GM19467 (cell line): ENCODE measurements at regions not wholly inside any gene's neighbourhood (a gene's known extent, or its start where the extent isn't known, plus 50 kb on each side); places are given as distances from the start of the nearest gene placed in this dataset.
"Not testable (repeated sequence)": the region's sequence is repeated elsewhere in the genome, so short reads cannot be mapped to it uniquely, and the experiment has no call there.

ENCODE experiments used
- ATAC-seq: cut with Tn5 transposase; IDR thresholded peaks from one replicate; pipeline ENCODE4 v1.9.1; 2021; ENCODE audit warnings: mild to moderate bottlenecking, moderate library complexity; ENCODE audit not compliant: unreplicated experiment

DNA sequence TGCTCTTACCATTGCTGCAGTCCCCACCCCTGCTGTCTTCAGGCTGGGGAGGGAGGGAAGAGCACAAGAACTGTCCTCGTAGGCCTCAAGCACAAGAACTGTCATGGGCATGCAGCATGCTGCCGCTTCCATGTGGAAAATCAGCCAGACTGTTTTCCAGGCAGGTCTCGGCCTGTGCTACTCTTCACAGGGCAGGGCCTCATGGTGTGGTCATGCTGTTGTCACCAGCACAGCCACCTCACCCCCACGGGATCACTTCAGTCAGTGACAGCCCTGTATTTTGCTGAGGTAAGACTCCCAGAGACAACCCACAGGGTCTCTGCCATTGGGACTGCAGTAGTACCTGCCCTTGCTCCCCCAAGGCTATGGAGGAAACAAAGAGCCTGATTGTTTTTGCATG lies 205.3 kb downstream of the NAP1L3 start:
- no peak for ATAC-seq

DNA sequence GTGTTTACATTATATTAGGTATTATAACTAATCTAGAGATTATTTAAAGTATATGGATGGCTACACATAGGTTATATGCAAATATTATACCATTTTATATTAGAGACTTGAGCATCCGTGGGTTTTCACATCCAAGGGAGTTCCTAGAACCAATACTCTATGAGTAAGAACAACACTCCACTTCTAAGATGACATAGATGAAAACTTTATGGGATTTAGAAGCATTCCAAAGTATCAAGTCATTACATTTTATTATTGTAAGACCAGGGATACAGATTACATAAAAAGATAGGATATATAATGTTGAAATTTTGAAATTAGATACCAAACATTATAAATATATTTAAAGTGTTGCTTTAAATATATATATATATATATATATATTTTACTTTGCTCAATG lies 207.0 kb downstream of the NAP1L3 start:
- no peak for ATAC-seq

GRCh38 chrX:93461060-93461459 lies 212.3 kb downstream of the NAP1L3 start:
- ATAC-seq: no peak

DNA sequence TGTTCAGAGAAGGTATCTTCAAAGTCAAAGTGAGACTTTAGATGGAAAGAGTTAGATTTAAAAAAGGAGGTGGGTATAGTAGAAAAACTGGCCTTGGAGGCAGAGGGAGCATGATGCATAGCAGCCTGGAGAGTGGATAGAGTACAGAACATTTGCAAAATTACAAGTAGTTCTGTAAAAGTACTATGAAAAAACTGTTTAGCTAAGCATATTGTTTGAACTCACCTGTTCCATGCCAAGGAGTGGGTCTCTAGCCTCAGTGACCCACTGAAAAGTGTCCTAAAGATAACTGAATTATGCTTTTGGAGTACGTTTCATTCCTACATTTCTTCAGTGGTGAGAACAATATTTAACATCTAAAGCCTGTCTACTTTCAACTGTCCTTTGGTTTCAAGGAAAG lies 218.9 kb downstream of the NAP1L3 start:
- no peak for ATAC-seq

DNA sequence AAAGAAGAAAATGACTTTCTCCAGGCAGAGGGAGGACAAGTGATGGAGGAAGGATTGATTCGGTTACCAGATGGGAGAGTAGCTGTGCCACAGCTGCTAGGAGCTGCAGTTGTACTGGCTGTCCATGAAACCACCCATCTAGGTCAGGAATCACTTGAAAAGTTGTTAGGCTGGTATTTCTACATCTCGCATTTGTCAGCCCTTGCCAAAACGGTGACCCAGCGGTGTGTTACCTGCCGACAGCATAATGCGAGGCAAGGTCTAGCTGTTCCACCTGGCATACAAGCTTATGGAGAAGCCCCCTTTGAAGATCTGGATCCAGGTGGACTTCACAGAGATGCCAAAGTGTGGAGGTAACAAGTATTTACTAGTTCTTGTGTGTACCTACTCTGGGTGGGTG lies 238.7 kb downstream of the NAP1L3 start:
- ATAC-seq: not testable (repeated sequence)

DNA sequence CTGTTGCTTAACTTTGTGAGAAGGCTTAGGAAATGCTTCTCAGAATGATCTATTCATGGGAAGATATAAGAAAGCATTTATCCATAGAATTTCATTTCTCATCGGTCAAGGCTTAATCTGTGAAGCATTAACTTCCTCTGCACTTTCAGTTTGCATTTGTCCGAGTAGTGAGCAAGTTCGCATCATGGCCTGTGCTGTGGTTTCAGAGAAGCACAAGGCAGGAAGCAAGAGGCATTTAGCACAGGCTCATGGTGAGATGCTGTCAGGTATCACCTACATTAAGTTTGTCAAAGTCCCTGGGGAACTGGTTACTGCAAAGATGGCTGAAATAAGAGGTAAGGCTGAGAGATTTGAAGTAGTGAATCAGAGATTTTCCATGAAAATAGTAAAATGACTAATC lies 244.9 kb downstream of the NAP1L3 start:
- ATAC-seq: no peak

DNA sequence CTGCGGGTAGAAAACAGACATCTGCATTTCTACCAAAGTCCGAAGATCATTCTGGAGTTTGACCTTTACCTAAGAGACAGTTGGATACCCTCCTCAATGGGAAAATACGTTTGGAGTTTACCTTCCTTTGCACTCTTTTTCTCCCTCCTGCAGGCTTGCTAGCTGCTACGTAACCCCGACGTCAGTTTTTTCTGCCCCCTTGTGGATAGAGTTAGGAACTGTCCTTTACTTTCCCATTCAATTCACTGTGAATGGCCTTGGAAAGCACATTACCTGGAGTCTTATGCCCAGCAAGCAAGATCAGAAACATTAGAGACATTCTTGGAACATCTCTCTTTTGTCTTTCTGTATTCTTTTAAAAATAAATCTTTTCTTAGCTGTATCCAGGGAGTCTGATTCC lies 250.7 kb downstream of the NAP1L3 start:
- ATAC-seq: peak; percentile 79

DNA sequence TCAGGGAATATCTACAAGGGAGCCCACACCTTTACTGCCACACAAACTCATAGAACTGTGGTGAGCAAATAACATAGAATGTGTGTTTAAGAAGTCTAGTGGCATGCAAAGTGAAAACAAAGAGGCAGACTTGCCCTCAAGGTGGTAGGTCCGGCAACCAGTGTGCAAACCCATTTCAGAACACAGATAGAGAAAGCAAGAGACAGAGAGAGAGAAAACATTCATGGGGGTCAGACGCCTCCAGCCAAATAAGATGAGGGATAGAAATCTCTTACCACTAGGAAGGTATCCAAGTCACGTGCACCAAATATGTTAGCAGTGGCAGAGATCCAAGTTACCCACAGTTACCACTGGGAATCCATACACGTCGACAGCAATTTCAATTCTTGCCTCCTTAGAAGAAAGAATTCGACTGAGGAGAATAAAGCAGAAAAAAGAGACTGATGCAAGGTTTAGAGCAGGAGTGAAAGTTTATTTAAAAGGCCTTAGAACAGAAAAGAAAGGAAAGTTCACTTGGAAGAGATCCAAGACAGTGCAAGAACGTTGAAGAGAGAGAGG lies 252.8 kb downstream of the NAP1L3 start:
- ATAC-seq: no peak

GRCh38 chrX:93420090-93420489 lies 253.3 kb downstream of the NAP1L3 start:
- ATAC-seq: no peak

DNA sequence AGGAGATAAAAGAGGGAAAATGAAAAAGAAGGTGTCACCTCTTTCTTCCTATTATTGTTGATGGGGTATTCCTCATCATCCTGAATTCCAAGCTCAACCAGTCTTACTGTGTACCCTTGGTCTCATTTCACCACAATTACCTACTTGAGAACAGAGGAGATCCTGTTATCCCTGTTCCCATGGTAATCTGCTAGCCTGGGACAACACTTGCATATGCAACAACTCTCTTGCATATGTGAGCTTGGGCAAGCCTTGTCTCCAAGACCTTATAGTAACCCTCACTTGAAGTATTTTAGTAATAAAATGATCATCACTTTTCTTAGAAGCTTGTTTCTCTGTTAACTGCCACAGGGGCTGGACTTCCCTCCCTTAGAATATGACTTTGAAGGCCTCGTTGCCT lies 253.7 kb downstream of the NAP1L3 start:
- no peak for ATAC-seq

- ATAC-seq: no peak
These were observed 269.3 kb downstream of the NAP1L3 start for GRCh38 chrX:93404121-93404520.

DNA sequence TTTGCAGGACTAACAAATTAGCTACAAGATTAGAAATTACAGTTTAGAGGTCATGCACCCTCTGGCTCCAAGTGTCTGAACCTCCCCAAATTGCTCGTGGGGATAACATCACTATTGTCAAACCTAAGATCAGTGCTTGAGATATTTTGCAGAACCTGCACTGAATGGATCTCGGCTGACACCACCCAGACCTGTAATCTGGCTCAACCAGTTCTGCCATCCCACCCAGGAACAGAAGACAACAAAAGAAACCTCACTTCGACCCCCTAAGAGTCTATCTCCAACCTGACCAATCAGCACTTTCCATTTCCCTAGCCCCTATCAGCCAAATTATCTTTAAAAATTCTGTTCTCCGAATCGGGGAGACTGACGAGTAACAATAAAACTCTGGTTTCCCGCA lies 318.7 kb downstream of the NAP1L3 start:
- no peak for ATAC-seq

DNA sequence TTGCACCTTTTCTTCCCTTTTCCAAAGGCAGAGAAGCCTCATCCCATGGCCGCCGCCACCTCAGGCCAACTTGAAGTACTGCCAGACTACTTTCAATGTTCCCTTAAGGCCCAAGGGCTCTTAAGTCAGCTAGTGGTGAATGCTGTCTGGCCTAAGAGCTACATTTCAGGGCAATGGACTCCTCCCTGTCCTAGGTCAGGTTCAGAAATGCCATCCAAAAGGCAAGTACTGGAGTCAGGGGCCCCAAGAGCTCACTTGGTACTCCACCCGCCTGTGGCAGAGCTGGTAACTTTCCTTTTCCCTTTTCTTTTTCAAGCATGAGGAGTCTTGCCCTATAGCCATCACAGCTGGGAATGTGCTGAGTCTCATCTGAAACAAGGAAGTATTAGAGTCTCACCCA lies 327.1 kb downstream of the NAP1L3 start:
- no peak for ATAC-seq

GRCh38 chrX:93344287-93344686 lies 329.1 kb downstream of the NAP1L3 start:
- ATAC-seq: not testable (repeated sequence)

DNA sequence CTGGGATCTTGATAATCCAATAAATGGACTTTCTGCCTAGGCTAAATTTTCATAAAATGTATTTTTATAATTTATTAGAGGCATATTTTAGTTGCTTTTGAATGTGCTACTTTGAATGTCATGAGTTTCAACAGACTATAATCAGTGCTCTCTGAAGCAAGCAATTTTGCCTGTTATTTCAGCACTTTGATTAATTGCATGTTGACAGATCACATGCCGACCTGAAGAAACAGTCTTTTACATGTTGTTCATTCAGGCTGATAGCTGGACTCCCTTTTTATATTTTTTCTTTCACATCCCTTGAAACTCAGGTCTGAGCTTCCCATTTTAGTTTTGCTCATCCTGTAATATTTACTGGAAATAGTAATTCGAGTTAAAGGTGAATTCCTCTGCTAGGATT lies 341.0 kb downstream of the NAP1L3 start:
- ATAC-seq: no peak

DNA sequence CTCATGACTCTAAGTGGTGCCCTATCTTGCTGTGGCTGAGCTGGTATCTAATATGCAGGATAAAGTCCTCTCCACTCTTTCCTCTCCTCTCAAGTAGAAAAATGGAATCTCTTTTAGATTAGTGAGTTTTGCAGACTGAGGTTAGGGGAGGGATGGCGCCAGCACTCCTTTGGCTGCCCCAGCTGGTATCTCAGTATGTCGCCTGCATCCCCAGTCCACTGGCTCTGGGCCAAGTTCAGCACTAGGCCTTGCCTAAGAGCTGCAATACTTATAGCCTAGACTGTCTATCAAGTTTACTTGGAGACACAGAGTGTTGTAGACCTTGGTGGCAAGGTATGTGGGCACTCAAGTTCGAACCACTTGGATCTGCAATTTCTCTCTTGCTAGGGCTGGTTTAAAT lies 351.3 kb downstream of the NAP1L3 start:
- no peak for ATAC-seq

DNA sequence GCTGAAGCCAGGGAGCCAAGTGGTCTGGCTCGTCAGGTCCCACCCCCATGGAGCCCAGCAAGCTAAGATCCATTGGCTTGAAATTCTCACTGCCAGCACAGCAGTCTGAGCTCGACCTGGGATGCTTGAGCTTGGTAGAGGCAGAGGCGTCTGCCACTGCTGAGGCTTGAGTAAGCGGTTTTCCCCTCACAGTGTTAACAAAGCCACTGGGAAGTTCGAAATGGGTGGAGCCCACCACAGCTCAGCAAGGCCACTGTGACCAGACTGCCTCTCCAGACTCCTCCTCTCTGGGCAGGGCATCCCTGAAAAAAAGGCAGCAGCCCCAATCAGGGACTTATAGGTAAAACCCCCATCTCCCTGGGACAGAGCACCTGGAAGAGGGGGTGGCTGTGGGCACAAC lies 353.8 kb downstream of the NAP1L3 start:
- no peak for ATAC-seq
